GM19239 (cell line): ENCODE measurements at regions not wholly inside any gene's neighbourhood (a gene's known extent, or its start where the extent isn't known, plus 50 kb on each side); places are given as distances from the start of the nearest gene placed in this dataset.
A peak's percentile ranks its signal among the peaks of the same experiment; 100 is the strongest.
"Not testable (repeated sequence)": the region's sequence is repeated elsewhere in the genome, so short reads cannot be mapped to it uniquely, and the experiment has no call there.

Experiments used
- DNase-seq: peaks from one replicate; pipeline ENCODE4 v3.0.0; 2011; ENCODE audit warnings: low spot score; ENCODE audit not compliant: insufficient read length
- FAIRE-seq: peaks from 2 replicates; lab custom pipeline; 2011; peaks lifted over from hg19 to GRCh38; lab: Jason Lieb, UNC

- no peak for FAIRE-seq
Observed at GRCh38 chr18:34942276-34942675, 98.9 kb upstream of the MAPRE2 start.

GRCh38 chr18:34942975-34943374 is 98.2 kb upstream of the MAPRE2 start:
- FAIRE-seq (no peak), DNase-seq (no peak)

More at GRCh38 chr18:34942276-34942675, 98.9 kb upstream of the MAPRE2 start:
- no peak for DNase-seq

DNA sequence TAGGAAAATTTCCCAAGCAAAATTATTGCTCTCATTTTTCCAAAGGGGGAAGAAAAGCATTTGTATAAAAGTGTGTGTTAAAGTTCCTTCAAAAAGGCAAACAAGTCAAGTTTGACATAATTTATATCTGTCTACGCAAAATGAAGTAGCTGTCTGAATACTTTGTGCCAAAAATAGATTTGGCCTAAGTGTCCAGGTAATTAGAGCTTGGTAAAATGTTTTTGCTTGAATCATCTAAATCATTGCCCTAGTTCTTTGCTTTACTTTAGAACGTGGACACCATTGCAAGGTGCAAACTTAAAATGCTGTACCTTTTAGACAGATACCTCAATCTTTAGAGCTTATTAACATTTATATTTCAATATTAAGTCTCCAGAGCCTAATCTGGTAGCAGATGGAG is 97.6 kb upstream of the MAPRE2 start:
- FAIRE-seq (no peak), DNase-seq (no peak)

GRCh38 chr18:34947711-34948125 is 93.5 kb upstream of the MAPRE2 start:
- no peak for FAIRE-seq
- no peak for DNase-seq

DNA sequence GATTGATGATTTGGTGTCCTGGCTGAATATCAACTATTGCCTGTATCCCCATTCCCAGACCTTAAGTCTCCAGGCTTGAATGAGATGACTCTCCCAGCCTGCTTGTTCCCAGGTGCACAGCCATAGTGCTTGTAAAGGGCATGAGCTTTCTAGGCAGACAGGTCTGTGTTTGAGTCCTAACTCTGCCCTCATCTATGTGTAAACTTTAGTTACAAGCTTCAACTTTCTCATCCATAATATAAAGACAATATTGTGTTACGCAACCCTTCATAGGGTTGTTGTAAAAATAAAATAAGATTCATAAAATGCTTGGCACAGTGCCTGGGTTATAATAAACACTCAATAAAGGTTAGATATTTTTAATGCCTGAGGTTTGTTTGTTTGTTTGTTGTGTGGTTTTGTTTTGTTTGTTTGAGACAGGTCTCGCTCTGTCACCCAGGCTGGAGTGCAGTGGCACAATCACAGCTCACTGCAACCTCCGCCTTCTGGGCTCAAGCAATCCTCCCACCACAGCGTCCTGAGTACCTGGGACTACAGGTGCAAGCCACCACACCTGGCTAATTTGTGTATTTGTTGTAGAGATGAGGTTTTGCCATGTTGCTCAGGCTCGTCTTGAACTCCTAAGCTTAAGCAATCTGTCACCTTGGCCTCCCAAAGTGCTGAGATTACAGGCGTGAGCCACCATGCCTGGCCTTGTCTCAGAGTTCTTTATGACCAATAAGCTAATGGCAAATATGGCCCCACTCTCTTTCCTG is 89.4 kb upstream of the MAPRE2 start:
- no peak for FAIRE-seq
- DNase-seq = no peak

DNA sequence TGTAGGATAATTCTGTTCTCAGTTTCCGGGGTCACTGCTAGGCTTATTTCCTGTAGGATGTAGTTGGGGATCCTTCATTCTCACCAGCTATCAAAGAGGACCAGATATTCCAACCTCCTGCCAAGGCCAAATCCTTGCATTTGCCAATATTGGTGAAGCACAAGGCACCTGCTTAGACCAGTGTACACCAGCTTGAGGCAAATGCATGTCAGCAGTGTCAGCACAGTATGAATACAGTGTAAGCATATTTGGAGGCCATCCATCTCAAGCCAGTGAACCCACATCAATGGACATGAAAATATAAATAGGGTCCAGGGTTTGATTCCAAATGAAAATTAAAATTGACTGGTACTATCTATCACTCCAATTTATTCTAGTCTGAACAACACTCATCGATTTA is 88.0 kb upstream of the MAPRE2 start:
- DNase-seq (no peak), FAIRE-seq (no peak)

DNA sequence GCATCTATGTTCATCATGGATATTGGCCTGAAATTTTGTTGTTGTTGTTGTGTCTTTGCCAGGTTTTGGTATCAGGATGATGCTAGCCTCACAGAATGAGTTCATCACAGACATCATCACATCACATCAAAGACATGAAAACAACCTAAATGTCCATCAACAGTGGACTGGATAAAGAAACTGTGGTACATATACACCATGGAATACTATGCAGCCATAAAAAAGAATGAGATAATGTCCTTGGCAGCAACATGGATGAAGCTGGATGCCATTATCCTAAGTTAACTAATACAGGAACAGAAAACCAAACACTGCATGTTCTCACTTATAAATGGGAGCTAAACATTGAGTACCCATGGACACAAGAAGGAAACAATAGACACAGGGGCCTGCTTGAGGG is 85.7 kb upstream of the MAPRE2 start:
- FAIRE-seq, DNase-seq: not testable (repeated sequence)

GRCh38 chr18:34956663-34957062 is 84.5 kb upstream of the MAPRE2 start:
- no peak for DNase-seq
- no peak for FAIRE-seq

DNA sequence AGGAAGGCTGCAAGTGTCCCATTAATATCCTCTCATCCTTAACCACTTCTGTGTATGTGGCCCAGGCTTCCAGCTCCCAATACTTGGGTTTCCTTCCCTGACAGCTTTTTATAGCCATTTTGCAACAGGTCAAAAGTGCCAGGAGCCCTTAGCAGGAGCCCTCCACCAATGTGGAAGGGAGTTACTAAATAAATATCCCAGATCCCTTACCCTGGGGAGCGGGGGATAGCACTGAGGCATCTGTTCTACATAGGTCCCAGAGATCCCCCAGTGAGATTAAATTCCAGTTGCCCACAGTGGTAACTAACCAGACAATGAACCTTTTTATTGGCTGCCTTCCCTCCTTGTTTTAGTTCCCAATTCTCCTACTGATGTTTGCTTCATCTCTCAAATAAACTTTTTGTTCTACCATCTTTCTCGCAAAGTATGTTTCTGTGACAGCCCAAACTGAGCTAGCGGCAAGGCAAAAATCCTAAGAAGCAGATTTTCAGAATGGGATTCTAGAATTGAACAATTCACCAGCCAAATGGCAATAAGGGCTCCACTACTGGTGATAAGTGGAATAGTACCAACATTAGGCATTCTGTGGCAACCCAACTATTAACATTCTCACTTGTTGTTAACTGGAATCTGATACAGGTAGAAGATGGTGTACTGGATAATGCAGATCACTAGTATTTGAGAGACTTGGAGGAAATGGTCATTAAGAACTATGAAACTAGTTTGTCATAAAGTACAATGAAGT is 83.9 kb upstream of the MAPRE2 start:
- no peak for FAIRE-seq
- DNase-seq = no peak

DNA sequence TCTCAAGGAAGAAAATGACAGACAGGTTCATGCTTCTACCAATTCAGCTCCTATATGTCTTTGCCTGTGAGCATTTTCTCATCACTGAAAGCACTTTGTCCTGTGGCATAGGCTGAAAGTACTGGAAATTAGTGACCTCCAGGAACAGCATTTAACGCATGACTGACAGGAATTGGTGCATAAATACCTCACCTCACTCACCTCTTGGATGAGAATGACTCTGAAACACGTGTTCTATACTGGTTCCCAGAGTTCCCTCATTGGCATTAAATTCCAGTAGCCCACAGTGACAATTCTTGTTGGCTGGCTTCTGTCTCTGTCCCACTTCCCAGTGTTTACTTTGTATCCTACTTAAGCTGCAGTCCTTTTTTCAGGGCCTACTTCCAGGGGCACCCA is 83.4 kb upstream of the MAPRE2 start:
- no peak for DNase-seq
- no peak for FAIRE-seq

GRCh38 chr18:34959211-34959829 is 81.9 kb upstream of the MAPRE2 start:
- no peak for DNase-seq
- FAIRE-seq = no peak

DNA sequence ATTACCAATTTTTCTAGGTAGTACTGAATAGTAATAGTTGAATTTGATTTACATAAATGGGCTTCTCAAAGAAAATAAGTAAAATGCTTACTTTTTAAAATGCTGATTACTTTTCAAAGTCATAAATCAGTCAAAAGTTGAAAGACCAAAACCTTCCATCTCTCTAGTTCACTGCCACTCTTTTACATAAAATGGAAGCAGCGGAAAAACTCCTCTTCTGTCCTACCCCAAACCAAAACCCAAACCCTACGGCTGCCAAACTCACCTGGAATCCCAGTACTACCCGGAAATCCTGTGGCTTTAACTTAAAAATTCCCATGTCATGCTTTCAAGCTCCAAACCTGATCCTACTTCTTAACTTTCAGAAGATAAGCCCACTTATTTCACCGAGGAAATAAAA is 81.2 kb upstream of the MAPRE2 start:
- FAIRE-seq = no peak

GRCh38 chr18:34965108-34965507 is 76.1 kb upstream of the MAPRE2 start:
- no peak for DNase-seq
- no peak for FAIRE-seq

More for the DNA sequence above, 81.2 kb upstream of the MAPRE2 start:
- DNase-seq = no peak

DNA sequence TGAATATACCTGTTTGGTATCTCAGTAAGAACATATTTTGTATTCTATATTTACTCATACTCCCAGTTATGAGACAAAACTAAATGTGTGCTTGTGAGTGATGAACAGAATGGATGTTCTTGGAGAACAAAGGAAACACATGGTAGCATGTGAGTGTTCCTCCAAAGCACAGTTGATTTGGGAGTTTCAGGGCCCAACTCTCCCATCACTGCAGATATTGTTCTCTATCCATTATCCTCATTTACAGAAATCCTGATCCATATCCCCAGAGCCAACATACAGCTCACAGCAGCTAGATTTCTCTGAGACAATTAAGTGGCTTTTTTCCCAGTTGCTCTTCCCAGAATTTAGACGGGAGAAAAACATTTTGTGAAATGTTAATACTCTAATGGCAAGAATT is 75.6 kb upstream of the MAPRE2 start:
- no peak for DNase-seq
- FAIRE-seq = no peak

DNA sequence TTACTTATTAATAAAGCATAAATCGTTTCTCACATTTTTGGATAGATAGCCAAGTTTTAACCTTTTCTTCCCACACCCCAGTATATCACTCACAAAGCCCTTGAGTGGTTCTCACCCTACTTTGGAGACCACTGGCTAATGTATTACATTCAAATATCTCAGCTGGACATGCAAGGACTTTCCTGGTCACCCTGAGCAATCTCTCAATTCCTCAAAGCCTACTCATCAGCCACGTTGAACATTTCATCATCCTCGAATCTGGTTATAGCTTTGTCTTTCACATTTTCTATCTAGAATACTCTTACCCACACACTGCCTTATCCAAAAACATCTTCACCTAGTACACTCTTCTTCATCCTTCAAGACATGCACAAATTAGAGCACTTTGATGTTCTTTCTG is 71.1 kb upstream of the MAPRE2 start:
- no peak for FAIRE-seq
- no peak for DNase-seq

- no peak for FAIRE-seq
- DNase-seq = no peak
Observed at GRCh38 chr18:34971313-34971712, 69.9 kb upstream of the MAPRE2 start.

DNA sequence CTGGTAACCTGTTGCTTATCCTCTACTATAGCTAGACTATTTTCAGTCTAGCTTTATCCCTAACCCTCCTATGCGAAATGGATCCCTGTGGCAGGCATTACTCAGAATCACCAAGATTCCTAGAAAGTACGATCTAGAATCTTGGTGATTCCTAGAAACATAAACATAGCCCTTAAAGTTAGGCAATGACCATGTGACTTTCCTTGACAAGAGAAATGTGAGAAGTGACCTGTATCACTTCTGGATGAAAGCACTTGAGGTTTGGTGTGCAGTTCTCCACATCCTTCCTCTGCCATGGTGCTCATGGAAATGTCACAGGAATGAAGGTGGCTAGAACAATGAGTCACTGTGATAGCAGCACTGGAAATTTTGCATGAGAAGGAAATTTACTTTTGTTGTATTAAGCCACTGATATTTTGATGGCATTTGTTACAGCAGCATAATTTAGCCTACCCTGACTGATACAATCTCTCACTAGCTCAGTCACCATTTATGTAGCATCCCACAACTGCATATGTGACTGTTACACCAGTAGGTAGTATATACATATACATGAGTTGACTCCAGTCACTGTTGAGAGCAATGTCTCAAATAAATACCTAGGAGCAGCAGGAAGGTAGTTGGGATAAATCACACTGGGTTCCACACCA is 68.3 kb upstream of the MAPRE2 start:
- FAIRE-seq (no peak), DNase-seq (no peak)

DNA sequence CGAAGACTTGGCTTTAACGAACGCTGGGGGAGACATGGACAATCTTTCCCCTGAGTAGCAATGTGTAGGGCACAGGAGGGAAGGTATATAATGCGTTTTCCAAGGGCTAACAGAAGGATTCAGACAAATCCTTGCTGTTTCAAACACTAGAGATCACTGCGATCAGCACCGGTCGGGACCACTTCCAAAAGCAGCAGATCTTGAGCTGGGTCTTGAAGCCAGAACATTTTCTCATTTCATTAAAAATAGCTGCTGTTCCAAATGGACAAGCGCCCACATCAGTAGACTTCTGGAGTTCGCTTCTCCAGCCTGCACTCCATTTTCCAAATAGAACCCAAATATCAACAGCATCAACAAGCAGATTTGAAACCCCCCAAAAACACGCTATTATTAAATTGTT is 65.1 kb upstream of the MAPRE2 start:
- no peak for DNase-seq

GRCh38 chr18:34976534-34976898 is 64.7 kb upstream of the MAPRE2 start:
- DNase-seq (no peak), FAIRE-seq (no peak)

More for the DNA sequence above, 65.1 kb upstream of the MAPRE2 start:
- no peak for FAIRE-seq

DNA sequence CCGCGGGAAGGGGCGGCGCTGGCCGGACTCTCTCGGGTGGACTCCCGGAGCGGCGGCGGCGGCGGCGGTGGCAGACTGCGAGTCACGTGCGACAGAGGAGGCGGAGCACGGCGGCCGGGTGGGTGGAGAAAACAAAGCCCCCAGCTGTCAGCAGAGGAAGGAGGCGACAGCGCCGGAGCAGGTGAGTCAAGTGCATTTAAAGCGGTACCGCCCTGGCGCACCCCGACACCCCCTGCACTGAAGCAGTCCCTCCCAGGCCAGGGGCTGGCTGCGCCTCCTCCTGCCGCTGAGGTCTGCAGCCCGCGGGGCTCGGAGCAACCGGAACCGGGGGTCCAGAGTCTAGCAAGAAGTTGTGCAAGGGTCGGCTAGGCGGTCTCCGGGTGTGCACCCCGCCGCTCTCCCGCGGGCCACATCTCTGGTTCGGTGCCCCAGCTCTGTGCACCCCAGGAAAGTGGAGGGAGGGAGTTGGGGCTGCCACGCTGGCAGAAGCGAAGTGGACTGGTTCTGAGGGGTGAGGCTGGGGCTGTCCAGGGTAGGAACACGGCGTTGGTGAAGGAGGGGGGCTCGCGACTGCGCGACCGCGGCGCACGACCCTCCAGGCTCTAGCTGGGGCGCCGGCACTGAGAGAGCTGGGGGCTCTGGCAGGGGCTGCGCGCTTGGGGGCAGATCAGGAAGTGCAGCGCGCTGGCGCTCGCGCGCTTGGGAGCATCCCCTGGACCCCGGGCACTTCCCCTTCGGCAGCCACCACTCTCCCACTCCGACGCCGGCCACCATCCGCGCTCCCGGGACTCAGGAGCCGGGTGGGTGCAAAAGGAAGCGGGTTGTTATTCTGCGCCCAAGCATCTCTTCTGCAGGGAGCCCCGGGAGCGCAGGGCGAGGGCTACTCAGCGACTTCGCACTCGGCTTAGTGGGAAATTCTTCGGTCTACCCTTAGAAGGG is 64.0 kb upstream of the MAPRE2 start:
- DNase-seq (peak; percentile 35), FAIRE-seq (no peak)
